ENCODE measurements at regions not wholly inside any gene's neighbourhood (a gene's known extent, or its start where the extent isn't known, plus 50 kb on each side); places are given as distances from the start of the nearest gene placed in this dataset.
"Not testable (repeated sequence)": the region's sequence is repeated elsewhere in the genome, so short reads cannot be mapped to it uniquely, and the experiment has no call there.

DNA sequence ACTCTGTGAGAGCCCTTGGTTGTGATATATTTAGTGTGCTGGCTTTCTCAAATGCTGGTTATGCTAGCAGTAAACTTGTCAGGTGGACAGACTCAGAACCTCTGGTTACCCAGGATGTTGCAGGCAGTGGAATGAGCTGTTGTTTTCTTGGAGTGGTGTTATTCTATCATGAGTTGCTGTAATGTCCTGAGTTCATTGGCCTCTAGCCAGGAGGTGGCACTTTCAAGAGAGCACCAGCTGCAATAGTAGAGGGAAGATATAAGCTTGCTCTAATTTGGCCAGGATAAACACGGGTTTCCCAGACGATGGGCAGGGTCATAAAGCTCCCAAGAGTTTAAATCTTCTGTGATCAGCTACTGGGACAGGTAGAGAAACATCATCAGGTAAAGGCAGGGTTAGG lies 95.0 kb upstream of the UBQLN2 start:
- H3K27ac ChIP-seq, result no peak overlapping the region
- H3K27me3 ChIP-seq, result no peaks in the 10 kb centered on the region
- H3K9me3 ChIP-seq, result peaks cover 0 to 12% (median 0%) of the 10 kb centered on the region in 12 donors
- no peak for ATAC-seq
- H3K4me3 ChIP-seq, result no peak overlapping the region
- 43 to 86% (median 81%) methylated on average over 2 of the region's 2 CpGs for WGBS, 4 donors
- intact Hi-C loops (cut with DNase I), result loop anchor here in 1 of 10 donors (10.0 kb wide), 1 partner anchor 256 kb away; the partner anchor contains the start of gene NBDY
- H3K36me3 ChIP-seq, result no peaks in the 10 kb centered on the region
- H3K4me1 ChIP-seq, result no peaks in the 10 kb centered on the region
- DNase-seq, result no peak
- no peak for TF ChIP-seq POLR2A (IDR thresholded peaks at IDR 0.05)

DNA sequence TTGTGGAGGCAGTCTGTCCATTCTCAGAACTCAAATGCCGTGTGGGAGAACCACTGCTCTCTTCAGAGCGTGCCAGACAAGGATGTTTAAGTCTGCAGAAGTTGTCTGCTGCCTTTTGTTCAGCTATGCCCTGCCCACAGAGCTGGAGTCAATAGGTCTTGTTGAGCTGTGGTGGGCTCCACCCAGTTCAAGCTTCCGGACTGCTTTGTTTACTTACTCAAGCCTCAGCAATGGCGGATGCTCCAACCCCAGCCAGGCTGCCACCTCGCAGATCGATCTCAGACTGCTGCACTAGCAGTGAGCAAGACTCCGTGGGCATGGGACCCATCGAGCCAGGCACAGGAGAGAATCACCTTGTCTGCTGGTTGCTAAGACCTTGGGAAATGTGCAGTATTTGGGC lies 68.5 kb upstream of the UBQLN2 start:
- H3K27me3 ChIP-seq, result peaks cover 0 to 27% (median 0%) of the 10 kb centered on the region in 9 donors
- DNase-seq; H3K9me3 ChIP-seq; ATAC-seq; H3K27ac ChIP-seq; H3K36me3 ChIP-seq; intact Hi-C loops (cut with DNase I); H3K4me1 ChIP-seq; H3K4me3 ChIP-seq: not testable (repeated sequence)
- WGBS, 4 donors, result 78 to 90% (median 88%) methylated on average over 6 to 8 of the region's 8 CpGs

DNA sequence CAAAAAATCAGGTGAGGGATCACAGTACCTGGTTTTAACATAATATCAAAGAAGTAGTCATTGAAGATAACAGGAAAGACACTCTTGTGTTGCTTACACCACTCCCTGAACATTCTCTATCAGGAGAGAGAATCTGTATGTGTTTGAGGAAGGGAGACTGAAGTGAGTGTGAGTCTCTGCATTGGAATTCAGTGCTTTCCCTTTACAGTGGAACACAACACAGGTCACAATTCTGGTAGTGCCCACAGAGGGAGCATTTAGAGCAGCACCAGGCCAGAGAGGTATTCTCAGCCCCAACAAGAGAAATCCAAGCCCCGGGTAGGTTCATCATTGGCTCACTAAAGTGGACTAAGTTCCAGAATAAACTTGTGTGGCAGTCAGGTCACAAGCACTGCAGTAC lies 64.7 kb upstream of the UBQLN2 start:
- WGBS, 4 donors, result 71 to 96% (median 88%) methylated on average over 1 of the region's 1 CpG
- H3K27ac ChIP-seq, result no peak overlapping the region
- peaks cover 0 to 7% (median 0%) of the 10 kb centered on the region in 12 donors for H3K9me3 ChIP-seq
- intact Hi-C loops (cut with DNase I), result no loop called here
- H3K4me1 ChIP-seq, result no peaks in the 10 kb centered on the region
- TF ChIP-seq, protein P1, sequence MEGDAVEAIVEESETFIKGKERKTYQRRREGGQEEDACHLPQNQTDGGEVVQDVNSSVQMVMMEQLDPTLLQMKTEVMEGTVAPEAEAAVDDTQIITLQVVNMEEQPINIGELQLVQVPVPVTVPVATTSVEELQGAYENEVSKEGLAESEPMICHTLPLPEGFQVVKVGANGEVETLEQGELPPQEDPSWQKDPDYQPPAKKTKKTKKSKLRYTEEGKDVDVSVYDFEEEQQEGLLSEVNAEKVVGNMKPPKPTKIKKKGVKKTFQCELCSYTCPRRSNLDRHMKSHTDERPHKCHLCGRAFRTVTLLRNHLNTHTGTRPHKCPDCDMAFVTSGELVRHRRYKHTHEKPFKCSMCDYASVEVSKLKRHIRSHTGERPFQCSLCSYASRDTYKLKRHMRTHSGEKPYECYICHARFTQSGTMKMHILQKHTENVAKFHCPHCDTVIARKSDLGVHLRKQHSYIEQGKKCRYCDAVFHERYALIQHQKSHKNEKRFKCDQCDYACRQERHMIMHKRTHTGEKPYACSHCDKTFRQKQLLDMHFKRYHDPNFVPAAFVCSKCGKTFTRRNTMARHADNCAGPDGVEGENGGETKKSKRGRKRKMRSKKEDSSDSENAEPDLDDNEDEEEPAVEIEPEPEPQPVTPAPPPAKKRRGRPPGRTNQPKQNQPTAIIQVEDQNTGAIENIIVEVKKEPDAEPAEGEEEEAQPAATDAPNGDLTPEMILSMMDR (IDR thresholded peaks at IDR 0.05), result no peak
- TF ChIP-seq POLR2A (IDR thresholded peaks at IDR 0.05), result no peak
- H3K4me3 ChIP-seq, result no peak overlapping the region
- no peak for ATAC-seq
- H3K36me3 ChIP-seq, result no peaks in the 10 kb centered on the region
- H3K27me3 ChIP-seq, result peaks cover 0 to 47% (median 0%) of the 10 kb centered on the region in 9 donors
- DNase-seq, result no peak

DNA sequence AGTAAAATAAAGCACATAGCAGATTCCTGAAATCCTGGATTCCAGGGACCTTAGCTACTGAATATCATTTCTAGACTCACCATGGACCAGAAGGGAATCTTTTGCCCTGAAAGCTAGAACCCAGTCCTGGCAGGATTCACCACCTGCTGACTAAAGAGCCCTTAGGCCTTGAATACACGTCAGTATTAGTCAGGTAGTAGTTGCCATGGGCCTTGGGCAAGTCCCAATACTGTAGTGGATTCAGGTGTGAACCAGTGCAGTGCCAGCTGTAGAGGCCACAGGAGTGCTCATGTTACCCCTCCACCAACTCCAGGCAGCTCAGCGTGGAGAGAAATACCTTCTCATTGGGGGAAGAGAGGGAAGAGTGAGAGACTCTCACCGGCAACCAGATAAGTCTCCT lies 64.1 kb upstream of the UBQLN2 start:
- H3K36me3 ChIP-seq, result no peaks in the 10 kb centered on the region
- 47 to 80% (median 76%) methylated on average over 3 of the region's 3 CpGs for WGBS, 4 donors
- TF ChIP-seq, protein P1 (IDR thresholded peaks at IDR 0.05), result no peak
- TF ChIP-seq POLR2A (IDR thresholded peaks at IDR 0.05), result no peak
- no peak for ATAC-seq
- H3K4me3 ChIP-seq, result no peak overlapping the region
- H3K27ac ChIP-seq, result no peak overlapping the region
- peaks cover 0 to 4% (median 0%) of the 10 kb centered on the region in 12 donors for H3K9me3 ChIP-seq
- intact Hi-C loops (cut with DNase I), result no loop called here
- peaks cover 0 to 47% (median 0%) of the 10 kb centered on the region in 9 donors for H3K27me3 ChIP-seq
- no peak for DNase-seq
- H3K4me1 ChIP-seq, result no peaks in the 10 kb centered on the region

DNA sequence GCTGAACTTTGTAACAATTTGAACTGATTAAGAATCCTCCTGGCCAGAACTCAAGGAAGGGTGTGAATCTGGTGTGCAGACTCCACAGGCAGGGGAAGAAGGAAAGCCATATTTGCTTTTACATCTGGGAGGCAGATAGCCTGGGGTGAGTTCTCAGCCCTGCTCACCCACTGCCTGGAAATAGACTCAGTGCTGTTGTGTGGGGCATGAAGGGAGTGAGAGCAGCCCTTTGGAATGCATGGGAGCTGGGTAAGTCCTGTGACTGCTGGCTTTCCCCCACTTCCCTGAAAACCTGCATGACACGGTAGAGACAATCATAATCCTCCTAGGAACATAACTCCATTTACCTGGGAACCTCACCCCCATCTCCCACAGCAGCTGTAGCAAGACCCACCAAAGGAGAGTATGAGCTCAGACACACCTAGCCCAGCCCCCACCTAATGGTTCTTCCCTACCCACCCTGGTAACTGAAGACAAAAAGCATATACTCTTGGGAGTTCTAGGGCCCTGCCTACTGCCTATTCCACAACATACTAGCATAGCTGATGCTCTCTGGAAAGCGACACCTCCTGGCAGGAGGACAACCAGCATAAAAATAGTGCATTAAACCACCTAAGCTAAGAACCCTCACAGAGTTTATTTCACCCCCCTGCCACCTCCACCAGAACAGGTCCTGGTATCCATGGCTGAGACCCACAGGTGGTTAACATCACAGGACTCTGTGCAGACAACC lies 59.3 kb upstream of the UBQLN2 start:
- Histone ChIP-seq H3K9me3 (no peaks in the 10 kb centered on the region), H3K4me1 (no peaks in the 10 kb centered on the region), H3K27ac (no peak overlapping the region), H3K27me3 (peaks cover 0 to 28% (median 0%) of the 10 kb centered on the region in 9 donors), H3K36me3 (no peaks in the 10 kb centered on the region), H3K4me3 (no peak overlapping the region)
- ATAC-seq, result no peak
- intact Hi-C loops (cut with DNase I), result no loop called here
- TF ChIP-seq, protein P1 (IDR thresholded peaks at IDR 0.05), result no peak
- TF ChIP-seq POLR2A (IDR thresholded peaks at IDR 0.05), result no peak
- DNase-seq, result no peak
- WGBS, 4 donors, result 45 to 81% (median 63%) methylated on average over 2 of the region's 2 CpGs

Measured in heart left ventricle (tissue), 16 donors.